ENCODE measurements at regions not wholly inside any gene's neighbourhood (a gene's known extent, or its start where the extent isn't known, plus 50 kb on each side); places are given as distances from the start of the nearest gene placed in this dataset.

DNA sequence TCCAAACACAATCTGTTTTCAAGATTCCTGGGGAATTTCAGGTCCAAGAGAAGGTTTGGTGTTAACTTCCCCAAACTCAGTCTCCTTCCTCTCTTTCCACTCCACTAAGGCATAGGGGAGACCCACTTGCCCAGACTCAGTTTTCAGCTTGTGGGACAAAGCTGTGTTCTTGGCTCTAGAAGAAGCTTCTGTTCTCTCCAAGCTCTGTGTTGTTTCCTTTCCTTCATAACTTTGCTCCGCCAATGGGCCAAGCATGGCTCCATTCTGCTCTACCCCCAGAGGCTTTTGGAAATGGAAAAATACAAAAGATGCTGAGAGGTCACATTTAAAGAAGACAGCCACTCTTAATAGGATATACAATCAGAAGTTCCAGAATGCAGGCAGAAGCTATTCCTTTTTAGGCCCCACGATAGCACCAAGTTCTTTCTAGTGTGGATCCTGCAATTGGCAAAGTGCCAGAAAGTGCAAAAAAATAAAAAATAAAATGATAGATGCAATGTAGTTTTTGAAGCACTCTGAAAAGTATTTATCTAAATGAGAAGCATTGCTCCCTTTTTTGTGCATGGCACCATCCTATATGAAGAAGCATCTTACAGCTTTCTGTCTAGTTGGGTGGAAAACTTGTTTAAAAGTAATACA lies 510.1 kb downstream of the TXNL1 start:
- no peaks in the 10 kb centered on the region for H3K36me3 Mint-ChIP-seq
- Histone ChIP-seq H3K9ac (no peak overlapping the region), H2AFZ (replicated peaks) (peak overlapping the region; percentile 31), H3K4me1 (peaks cover 9% of the 10 kb centered on the region), H3K27me3 (no peaks in the 10 kb centered on the region), H3F3A (ENCODE audit: low read depth) (no peaks in the 10 kb centered on the region), H4K20me1 (ENCODE audit: low read depth) (no peaks in the 10 kb centered on the region), H3K27ac (no peak overlapping the region), H3K36me3 (no peaks in the 10 kb centered on the region), H3K79me2 (ENCODE audit: low read depth) (no peaks in the 10 kb centered on the region), H3K4me3 (no peak overlapping the region), H3K9me3 (ENCODE audit: low read depth) (no peaks in the 10 kb centered on the region), H3K4me2 (no peak overlapping the region)
- DNase-seq (ENCODE audit: low spot score), result no peak
- H3K9me3 Mint-ChIP-seq, result no peaks in the 10 kb centered on the region
- no peak overlapping the region for H3K4me3 Mint-ChIP-seq
- peaks cover 3% of the 10 kb centered on the region for H3K27me3 Mint-ChIP-seq (ENCODE audit: insufficient read depth, low read depth)
- H3K4me1 Mint-ChIP-seq, result peaks cover 5% of the 10 kb centered on the region
- TF ChIP-seq, protein P1, sequence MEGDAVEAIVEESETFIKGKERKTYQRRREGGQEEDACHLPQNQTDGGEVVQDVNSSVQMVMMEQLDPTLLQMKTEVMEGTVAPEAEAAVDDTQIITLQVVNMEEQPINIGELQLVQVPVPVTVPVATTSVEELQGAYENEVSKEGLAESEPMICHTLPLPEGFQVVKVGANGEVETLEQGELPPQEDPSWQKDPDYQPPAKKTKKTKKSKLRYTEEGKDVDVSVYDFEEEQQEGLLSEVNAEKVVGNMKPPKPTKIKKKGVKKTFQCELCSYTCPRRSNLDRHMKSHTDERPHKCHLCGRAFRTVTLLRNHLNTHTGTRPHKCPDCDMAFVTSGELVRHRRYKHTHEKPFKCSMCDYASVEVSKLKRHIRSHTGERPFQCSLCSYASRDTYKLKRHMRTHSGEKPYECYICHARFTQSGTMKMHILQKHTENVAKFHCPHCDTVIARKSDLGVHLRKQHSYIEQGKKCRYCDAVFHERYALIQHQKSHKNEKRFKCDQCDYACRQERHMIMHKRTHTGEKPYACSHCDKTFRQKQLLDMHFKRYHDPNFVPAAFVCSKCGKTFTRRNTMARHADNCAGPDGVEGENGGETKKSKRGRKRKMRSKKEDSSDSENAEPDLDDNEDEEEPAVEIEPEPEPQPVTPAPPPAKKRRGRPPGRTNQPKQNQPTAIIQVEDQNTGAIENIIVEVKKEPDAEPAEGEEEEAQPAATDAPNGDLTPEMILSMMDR (IDR thresholded peaks at IDR 0.05), result no peak
- TF ChIP-seq EZH2 (IDR thresholded peaks at IDR 0.05) (no peak), EZH2phosphoT487 (IDR thresholded peaks at IDR 0.05) (no peak)
- peak overlapping the region; percentile 61 for H3K27ac Mint-ChIP-seq

DNA sequence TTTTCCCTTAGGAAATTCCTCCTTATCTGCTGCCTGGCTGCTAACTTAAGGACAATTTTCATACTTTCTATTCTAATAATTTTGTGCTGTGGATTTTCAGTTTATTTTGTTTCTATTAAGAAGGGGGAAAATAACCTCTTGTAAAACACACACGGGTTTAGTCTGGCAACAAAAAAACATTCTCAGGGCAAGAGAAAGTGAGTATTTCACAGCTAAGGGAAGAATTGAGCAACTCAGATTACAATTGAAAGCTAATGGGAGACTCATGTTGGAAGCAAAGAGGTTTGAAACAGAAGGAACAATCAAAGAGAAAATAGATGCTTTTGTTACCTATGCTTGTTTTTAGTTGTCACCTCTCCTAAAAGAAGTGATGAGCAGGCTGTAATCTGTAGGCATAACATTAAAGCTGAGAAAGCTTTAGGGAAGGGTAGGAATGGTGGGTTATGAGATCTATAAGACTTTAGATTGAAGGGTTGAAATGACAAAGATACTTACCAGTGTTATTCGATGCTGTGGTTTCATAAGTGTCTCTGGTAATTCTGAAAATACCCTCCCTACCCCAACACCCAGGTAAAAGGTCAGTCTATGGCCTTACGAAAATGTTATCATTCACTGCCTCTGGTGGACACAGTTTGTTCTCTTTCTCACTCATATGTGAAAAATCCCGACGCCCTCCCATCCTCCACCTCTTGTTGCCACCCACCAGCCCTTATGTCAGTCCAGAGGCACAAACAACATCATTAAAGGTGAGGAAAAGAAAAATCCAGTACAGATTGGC lies 510.9 kb downstream of the TXNL1 start:
- Mint-ChIP-seq H3K27ac (no peak overlapping the region), H3K36me3 (no peaks in the 10 kb centered on the region), H3K4me1 (peaks cover 5% of the 10 kb centered on the region), H3K9me3 (no peaks in the 10 kb centered on the region), H3K27me3 (ENCODE audit: insufficient read depth, low read depth) (peaks cover 3% of the 10 kb centered on the region), H3K4me3 (no peak overlapping the region)
- Histone ChIP-seq H2AFZ (replicated peaks) (peak overlapping the region; percentile 31), H3K27ac (no peak overlapping the region), H3K4me3 (no peak overlapping the region), H3K27me3 (no peaks in the 10 kb centered on the region), H3K4me1 (peaks cover 9% of the 10 kb centered on the region), H3K36me3 (no peaks in the 10 kb centered on the region), H3K9ac (no peak overlapping the region), H4K20me1 (ENCODE audit: low read depth) (no peaks in the 10 kb centered on the region), H3K9me3 (ENCODE audit: low read depth) (no peaks in the 10 kb centered on the region), H3F3A (ENCODE audit: low read depth) (no peaks in the 10 kb centered on the region), H3K79me2 (ENCODE audit: low read depth) (no peaks in the 10 kb centered on the region), H3K4me2 (no peak overlapping the region)
- TF ChIP-seq, protein P1 (IDR thresholded peaks at IDR 0.05), result no peak
- TF ChIP-seq EZH2 (IDR thresholded peaks at IDR 0.05), result no peak
- no peak for TF ChIP-seq EZH2phosphoT487 (IDR thresholded peaks at IDR 0.05)
- no peak for DNase-seq (ENCODE audit: low spot score)

DNA sequence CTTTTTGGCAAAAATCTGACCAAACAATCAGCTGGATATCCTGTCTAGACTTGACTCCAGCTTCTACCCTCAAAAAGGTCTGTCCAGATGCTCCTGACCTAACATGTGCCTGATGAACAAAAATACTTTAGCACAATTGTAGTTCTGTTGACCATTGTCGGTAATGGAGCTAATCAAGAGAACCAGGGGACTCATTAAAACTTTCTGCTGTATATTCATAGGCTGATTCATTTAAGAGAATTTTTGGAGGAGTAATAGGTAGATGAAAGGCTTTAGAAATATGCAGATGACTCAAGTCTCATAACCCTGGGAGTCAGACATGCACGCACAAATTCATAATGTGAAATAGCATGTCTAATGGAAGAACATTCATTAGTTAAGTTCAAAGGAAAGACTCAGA lies 514.2 kb downstream of the TXNL1 start:
- no peak overlapping the region for H3K4me3 Mint-ChIP-seq
- no peak overlapping the region for H3K27ac Mint-ChIP-seq
- H3K36me3 ChIP-seq, result no peaks in the 10 kb centered on the region
- no peaks in the 10 kb centered on the region for H3K9me3 ChIP-seq (ENCODE audit: low read depth)
- no peaks in the 10 kb centered on the region for H3K36me3 Mint-ChIP-seq
- peaks cover 5% of the 10 kb centered on the region for H3K4me1 Mint-ChIP-seq
- no peaks in the 10 kb centered on the region for H3K27me3 ChIP-seq
- no peak for DNase-seq (ENCODE audit: low spot score)
- H4K20me1 ChIP-seq (ENCODE audit: low read depth), result no peaks in the 10 kb centered on the region
- H3K9me3 Mint-ChIP-seq, result peaks cover 2% of the 10 kb centered on the region
- no peak overlapping the region for H3K4me3 ChIP-seq
- H3K4me2 ChIP-seq, result no peak overlapping the region
- H3K4me1 ChIP-seq, result peaks cover 9% of the 10 kb centered on the region
- no peaks in the 10 kb centered on the region for H3F3A ChIP-seq (ENCODE audit: low read depth)
- H2AFZ ChIP-seq (replicated peaks), result no peak overlapping the region
- H3K27me3 Mint-ChIP-seq (ENCODE audit: insufficient read depth, low read depth), result peaks cover 3% of the 10 kb centered on the region
- H3K79me2 ChIP-seq (ENCODE audit: low read depth), result no peaks in the 10 kb centered on the region
- H3K9ac ChIP-seq, result no peak overlapping the region
- TF ChIP-seq, protein P1 (IDR thresholded peaks at IDR 0.05), result no peak
- no peak for TF ChIP-seq EZH2 (IDR thresholded peaks at IDR 0.05)
- H3K27ac ChIP-seq, result no peak overlapping the region
